ENCODE measurements at regions not wholly inside any gene's neighbourhood (a gene's known extent, or its start where the extent isn't known, plus 50 kb on each side); places are given as distances from the start of the nearest gene placed in this dataset.

DNA sequence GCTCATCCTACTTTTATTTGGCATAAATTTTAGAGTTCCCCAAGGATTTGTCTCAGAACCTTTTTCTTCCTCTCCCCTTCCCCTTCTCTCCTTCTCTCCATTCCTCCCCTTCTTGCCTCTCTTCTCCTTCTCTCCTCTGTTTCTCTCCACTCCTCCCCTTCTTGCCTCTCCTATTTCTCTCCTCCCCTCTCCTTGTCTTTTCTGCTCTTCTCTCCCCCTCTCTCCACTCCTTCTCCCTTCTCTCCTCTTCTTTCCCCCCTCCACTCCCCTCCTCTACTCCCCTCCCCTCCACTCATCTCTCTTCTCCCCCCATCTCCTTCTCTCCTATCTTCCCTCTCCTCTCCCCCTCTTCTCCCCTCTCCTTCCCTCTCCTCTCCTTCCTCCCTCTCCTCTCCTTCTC, 142.7 kb downstream of the CCDC71L start:
- Histone ChIP-seq H3K27me3 (ENCODE audit: control insufficient read depth, extremely low read depth, insufficient read depth, low read length) (peaks cover 6% of the 10 kb centered on the region), H4K20me1 (ENCODE audit: control insufficient read depth, extremely low read depth, insufficient read depth, low read length) (no peaks in the 10 kb centered on the region), H3K4me3 (ENCODE audit: control insufficient read depth in 2 of 3, extremely low read depth in 1 of 3, insufficient read depth in 2 of 3, low read depth in 1 of 3, low read length in 3 of 3) (no peak overlapping the region), H3K36me3 (ENCODE audit: control insufficient read depth in 2 of 2, extremely low read depth in 1 of 2, insufficient read depth in 2 of 2, low read length in 2 of 2) (no peaks in the 10 kb centered on the region), H3K27ac (ENCODE audit: control insufficient read depth, insufficient read depth, low read length) (no peak overlapping the region), H3K9me1 (ENCODE audit: control insufficient read depth, extremely low read depth, insufficient read depth, low read length) (no peaks in the 10 kb centered on the region), H3K4me1 (ENCODE audit: control insufficient read depth, extremely low read depth, insufficient read depth, low read length) (no peaks in the 10 kb centered on the region), H3K4me2 (ENCODE audit: control insufficient read depth, extremely low read depth, insufficient read depth, low read depth, low read length) (no peak overlapping the region), H3K9me3 (ENCODE audit: control insufficient read depth, low read depth, low read length) (no peaks in the 10 kb centered on the region), H3K79me2 (ENCODE audit: control insufficient read depth, insufficient read depth, low read length) (no peaks in the 10 kb centered on the region), H2AFZ (ENCODE audit: control insufficient read depth, low read length) (no peak overlapping the region), H3K9ac (ENCODE audit: control insufficient read depth, extremely low read depth, insufficient read depth, low read length) (no peak overlapping the region)
- TF ChIP-seq, protein P1, sequence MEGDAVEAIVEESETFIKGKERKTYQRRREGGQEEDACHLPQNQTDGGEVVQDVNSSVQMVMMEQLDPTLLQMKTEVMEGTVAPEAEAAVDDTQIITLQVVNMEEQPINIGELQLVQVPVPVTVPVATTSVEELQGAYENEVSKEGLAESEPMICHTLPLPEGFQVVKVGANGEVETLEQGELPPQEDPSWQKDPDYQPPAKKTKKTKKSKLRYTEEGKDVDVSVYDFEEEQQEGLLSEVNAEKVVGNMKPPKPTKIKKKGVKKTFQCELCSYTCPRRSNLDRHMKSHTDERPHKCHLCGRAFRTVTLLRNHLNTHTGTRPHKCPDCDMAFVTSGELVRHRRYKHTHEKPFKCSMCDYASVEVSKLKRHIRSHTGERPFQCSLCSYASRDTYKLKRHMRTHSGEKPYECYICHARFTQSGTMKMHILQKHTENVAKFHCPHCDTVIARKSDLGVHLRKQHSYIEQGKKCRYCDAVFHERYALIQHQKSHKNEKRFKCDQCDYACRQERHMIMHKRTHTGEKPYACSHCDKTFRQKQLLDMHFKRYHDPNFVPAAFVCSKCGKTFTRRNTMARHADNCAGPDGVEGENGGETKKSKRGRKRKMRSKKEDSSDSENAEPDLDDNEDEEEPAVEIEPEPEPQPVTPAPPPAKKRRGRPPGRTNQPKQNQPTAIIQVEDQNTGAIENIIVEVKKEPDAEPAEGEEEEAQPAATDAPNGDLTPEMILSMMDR (optimal IDR thresholded peaks at IDR 0.05 in 1 of 3, IDR thresholded peaks at IDR 0.05 in 1 of 3, conservative IDR thresholded peaks at IDR 0.05 in 1 of 3; ENCODE audit: extremely low read depth in 1 of 3, insufficient read depth in 2 of 3, low read length in 3 of 3) = no peak
- no peak for TF ChIP-seq EZH2 (IDR thresholded peaks at IDR 0.05; ENCODE audit: low read length)
- dilution Hi-C loops (cut with MboI; ENCODE audit: extremely low pct_ligation_motif_present, low sequenced_read_pairs) = no loop called here
- FAIRE-seq (no peak), DNase-seq (ENCODE audit: low read depth, low spot score) (no peak)

DNA sequence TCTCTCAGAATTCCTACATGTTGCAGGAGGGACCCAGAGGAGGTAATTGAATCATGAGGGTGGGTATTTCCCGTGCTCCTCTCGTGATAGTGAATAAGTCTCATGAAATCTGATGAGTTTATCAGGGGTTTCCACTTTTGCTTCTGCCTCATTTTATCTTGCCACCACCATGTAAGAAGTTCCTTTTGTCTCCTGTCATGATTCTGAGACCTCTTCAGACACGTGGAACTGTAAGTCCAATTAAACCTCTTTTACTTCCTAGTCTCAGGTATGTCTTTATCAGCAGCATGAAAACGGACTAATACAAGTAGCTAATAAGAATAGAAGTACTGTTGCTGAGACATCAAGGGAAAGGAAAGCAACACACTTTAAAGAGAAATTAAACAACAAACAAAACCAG, 143.4 kb downstream of the CCDC71L start:
- Histone ChIP-seq H3K4me3 (ENCODE audit: control insufficient read depth in 2 of 3, extremely low read depth in 1 of 3, insufficient read depth in 2 of 3, low read depth in 1 of 3, low read length in 3 of 3) (no peak overlapping the region), H3K4me2 (ENCODE audit: control insufficient read depth, extremely low read depth, insufficient read depth, low read depth, low read length) (no peak overlapping the region), H3K27ac (ENCODE audit: control insufficient read depth, insufficient read depth, low read length) (no peak overlapping the region), H3K9me3 (ENCODE audit: control insufficient read depth, low read depth, low read length) (no peaks in the 10 kb centered on the region), H2AFZ (ENCODE audit: control insufficient read depth, low read length) (no peak overlapping the region), H3K36me3 (ENCODE audit: control insufficient read depth in 2 of 2, extremely low read depth in 1 of 2, insufficient read depth in 2 of 2, low read length in 2 of 2) (no peaks in the 10 kb centered on the region), H3K9me1 (ENCODE audit: control insufficient read depth, extremely low read depth, insufficient read depth, low read length) (no peaks in the 10 kb centered on the region), H4K20me1 (ENCODE audit: control insufficient read depth, extremely low read depth, insufficient read depth, low read length) (no peaks in the 10 kb centered on the region), H3K79me2 (ENCODE audit: control insufficient read depth, insufficient read depth, low read length) (no peaks in the 10 kb centered on the region), H3K27me3 (ENCODE audit: control insufficient read depth, extremely low read depth, insufficient read depth, low read length) (peaks cover 6% of the 10 kb centered on the region), H3K4me1 (ENCODE audit: control insufficient read depth, extremely low read depth, insufficient read depth, low read length) (no peaks in the 10 kb centered on the region), H3K9ac (ENCODE audit: control insufficient read depth, extremely low read depth, insufficient read depth, low read length) (no peak overlapping the region)
- no peak for DNase-seq (ENCODE audit: low read depth, low spot score)
- no peak for FAIRE-seq
- dilution Hi-C loops (cut with MboI; ENCODE audit: extremely low pct_ligation_motif_present, low sequenced_read_pairs) = no loop called here
- TF ChIP-seq, protein P1 (optimal IDR thresholded peaks at IDR 0.05 in 1 of 3, IDR thresholded peaks at IDR 0.05 in 1 of 3, conservative IDR thresholded peaks at IDR 0.05 in 1 of 3; ENCODE audit: extremely low read depth in 1 of 3, insufficient read depth in 2 of 3, low read length in 3 of 3) = no peak
